Type B pancreatic cell (in vitro differentiated cells): ENCODE measurements at regions not wholly inside any gene's neighbourhood (a gene's known extent, or its start where the extent isn't known, plus 50 kb on each side); places are given as distances from the start of the nearest gene placed in this dataset.

Source experiments
- DNase-seq: peaks from one replicate; pipeline ENCODE4 v3.0.0; 2021; ENCODE audit warnings: mixed read lengths; ENCODE audit not compliant: unreplicated experiment; ENCODE audit errors: extremely low spot score
- H3K27ac Mint-ChIP-seq: 2 replicates; pipeline ENCODE4 v1.8.0; 2021; ENCODE audit warnings: mild to moderate bottlenecking, mixed read lengths
- H3K27me3 Mint-ChIP-seq: 2 replicates; pipeline ENCODE4 v1.8.0; 2021; ENCODE audit warnings: mixed read lengths
- H3K36me3 Mint-ChIP-seq: 2 replicates; pipeline ENCODE4 v1.8.0; 2021; ENCODE audit warnings: mixed read lengths
- H3K4me1 Mint-ChIP-seq: one replicate; pipeline ENCODE4 v1.8.0; 2021; ENCODE audit warnings: mixed read lengths; ENCODE audit not compliant: unreplicated experiment
- H3K4me3 Mint-ChIP-seq: 2 replicates; pipeline ENCODE4 v1.8.0; 2021; ENCODE audit warnings: mild to moderate bottlenecking, mixed read lengths
- H3K9me3 Mint-ChIP-seq: 2 replicates; pipeline ENCODE4 v1.8.0; 2021; ENCODE audit warnings: mixed read lengths
- TF ChIP-seq, protein P1 (sequence below): fragments of 200-600 bp; sonication (generic); conservative IDR thresholded peaks from 2 replicates; pipeline ENCODE4 v1.5.0; 2021; ENCODE audit warnings: antibody characterized with exemption, mild to moderate bottlenecking

GRCh38 chr17:71063559-71063958, 894.2 kb downstream of the KCNJ2 start:
- no peak overlapping the region for H3K4me3 Mint-ChIP-seq
- H3K36me3 Mint-ChIP-seq = no peaks in the 10 kb centered on the region
- DNase-seq = no peak
- TF ChIP-seq, protein P1, sequence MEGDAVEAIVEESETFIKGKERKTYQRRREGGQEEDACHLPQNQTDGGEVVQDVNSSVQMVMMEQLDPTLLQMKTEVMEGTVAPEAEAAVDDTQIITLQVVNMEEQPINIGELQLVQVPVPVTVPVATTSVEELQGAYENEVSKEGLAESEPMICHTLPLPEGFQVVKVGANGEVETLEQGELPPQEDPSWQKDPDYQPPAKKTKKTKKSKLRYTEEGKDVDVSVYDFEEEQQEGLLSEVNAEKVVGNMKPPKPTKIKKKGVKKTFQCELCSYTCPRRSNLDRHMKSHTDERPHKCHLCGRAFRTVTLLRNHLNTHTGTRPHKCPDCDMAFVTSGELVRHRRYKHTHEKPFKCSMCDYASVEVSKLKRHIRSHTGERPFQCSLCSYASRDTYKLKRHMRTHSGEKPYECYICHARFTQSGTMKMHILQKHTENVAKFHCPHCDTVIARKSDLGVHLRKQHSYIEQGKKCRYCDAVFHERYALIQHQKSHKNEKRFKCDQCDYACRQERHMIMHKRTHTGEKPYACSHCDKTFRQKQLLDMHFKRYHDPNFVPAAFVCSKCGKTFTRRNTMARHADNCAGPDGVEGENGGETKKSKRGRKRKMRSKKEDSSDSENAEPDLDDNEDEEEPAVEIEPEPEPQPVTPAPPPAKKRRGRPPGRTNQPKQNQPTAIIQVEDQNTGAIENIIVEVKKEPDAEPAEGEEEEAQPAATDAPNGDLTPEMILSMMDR = no peak
- no peak overlapping the region for H3K27ac Mint-ChIP-seq
- H3K9me3 Mint-ChIP-seq = peaks cover 5% of the 10 kb centered on the region
- peaks cover 18% of the 10 kb centered on the region for H3K27me3 Mint-ChIP-seq
- H3K4me1 Mint-ChIP-seq = peaks cover 23% of the 10 kb centered on the region

- TF ChIP-seq, protein P1 = no peak
- Mint-ChIP-seq H3K36me3 (no peaks in the 10 kb centered on the region), H3K27ac (no peak overlapping the region), H3K27me3 (peaks cover 14% of the 10 kb centered on the region), H3K9me3 (no peaks in the 10 kb centered on the region), H3K4me1 (peaks cover 21% of the 10 kb centered on the region), H3K4me3 (no peak overlapping the region)
- no peak for DNase-seq
Observed at GRCh38 chr17:71067669-71068407, 898.5 kb downstream of the KCNJ2 start.

- Mint-ChIP-seq H3K4me3 (no peak overlapping the region), H3K4me1 (peaks cover 15% of the 10 kb centered on the region), H3K9me3 (no peaks in the 10 kb centered on the region), H3K27ac (no peak overlapping the region), H3K36me3 (no peaks in the 10 kb centered on the region), H3K27me3 (peaks cover 14% of the 10 kb centered on the region)
- TF ChIP-seq, protein P1 = no peak
- DNase-seq = no peak
Observed at GRCh38 chr17:71068408-71068750, 899.0 kb downstream of the KCNJ2 start.

DNA sequence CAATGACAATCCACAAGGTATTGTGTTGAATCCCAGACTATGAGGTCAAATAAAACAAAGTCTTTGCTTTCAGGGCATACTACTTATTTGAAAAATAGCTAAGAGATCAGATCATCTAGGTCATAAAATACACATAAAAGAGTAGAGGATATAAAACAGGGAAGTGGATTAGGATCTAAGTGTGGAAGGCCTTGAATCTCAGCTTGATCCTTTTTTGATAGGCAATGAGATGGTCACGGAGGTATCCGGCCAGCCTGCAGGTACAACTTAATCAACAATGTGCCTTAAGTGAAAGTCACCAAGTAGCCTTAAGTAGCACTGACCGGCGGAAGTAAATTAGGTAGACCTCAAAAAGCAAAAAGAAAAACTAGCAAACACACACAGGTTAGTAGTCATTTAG, 901.7 kb downstream of the KCNJ2 start:
- H3K4me3 Mint-ChIP-seq = no peak overlapping the region
- no peak overlapping the region for H3K27ac Mint-ChIP-seq
- TF ChIP-seq, protein P1 = no peak
- peaks cover 9% of the 10 kb centered on the region for H3K27me3 Mint-ChIP-seq
- DNase-seq = no peak
- no peaks in the 10 kb centered on the region for H3K9me3 Mint-ChIP-seq
- peaks cover 9% of the 10 kb centered on the region for H3K4me1 Mint-ChIP-seq
- H3K36me3 Mint-ChIP-seq = no peaks in the 10 kb centered on the region

DNA sequence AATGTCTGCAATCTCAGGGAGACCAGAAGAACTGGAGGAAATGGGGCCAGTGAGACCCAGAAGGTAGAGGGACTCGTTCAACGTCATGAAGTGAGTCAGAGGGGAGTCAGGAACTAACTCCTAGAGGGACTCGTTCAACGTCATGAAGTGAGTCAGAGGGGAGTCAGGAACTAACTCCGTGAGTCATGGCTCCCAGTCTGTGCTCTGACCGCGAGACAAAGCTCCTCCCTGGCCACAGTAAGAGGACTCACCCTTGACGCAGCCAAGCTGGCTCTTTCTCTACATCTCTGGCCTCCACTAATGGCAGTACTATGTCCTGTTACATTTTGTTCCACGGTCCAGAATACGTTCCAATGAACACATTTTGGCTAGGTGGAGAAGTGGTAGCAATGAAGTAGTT, 902.5 kb downstream of the KCNJ2 start:
- Mint-ChIP-seq H3K36me3 (no peaks in the 10 kb centered on the region), H3K9me3 (no peaks in the 10 kb centered on the region), H3K4me3 (no peak overlapping the region), H3K27me3 (peaks cover 9% of the 10 kb centered on the region), H3K4me1 (peaks cover 9% of the 10 kb centered on the region), H3K27ac (no peak overlapping the region)
- TF ChIP-seq, protein P1 = no peak
- no peak for DNase-seq
